ENCODE measurements at regions not wholly inside any gene's neighbourhood (a gene's known extent, or its start where the extent isn't known, plus 50 kb on each side); places are given as distances from the start of the nearest gene placed in this dataset.

- TF ChIP-seq CTCF (IDR thresholded peaks at IDR 0.05 in 4 of 5, conservative IDR thresholded peaks at IDR 0.05 in 1 of 5) = peak in 3 of 5 experiments; percentile 33 to 43 (median 38)
- TF ChIP-seq POLR2A (IDR thresholded peaks at IDR 0.05) = no peak
- Histone ChIP-seq H3K4me1 (peaks cover 3 to 11% of the 10 kb centered on the region in 2 donors), H3K9me3 (no peaks in the 10 kb centered on the region), H3K27ac (no peak overlapping the region), H3K27me3 (no peaks in the 10 kb centered on the region), H3K4me3 (no peak overlapping the region), H3K36me3 (no peaks in the 10 kb centered on the region)
- ATAC-seq (peak in 1 of 2 donors; percentile 45), DNase-seq (no peak)
- in situ Hi-C loops (cut with MboI; ENCODE audit: low sequenced_read_pairs in 4 of 4) = loop anchor here in 2 of 4 donors (10.0 to 25.0 kb wide), 2 partner anchors 247 to 299 kb away; partner anchors contain the start of gene JADE1 (in 1 of the 2)
- intact Hi-C loops (cut with DNase I; ENCODE audit: low total_unique reads) = loop anchor here (5.0 kb wide), 1 partner anchor 297 kb away; no protein-coding TSS in a partner anchor
Observed at GRCh38 chr4:128565565-128566186, 243.8 kb upstream of the JADE1 start.

DNA sequence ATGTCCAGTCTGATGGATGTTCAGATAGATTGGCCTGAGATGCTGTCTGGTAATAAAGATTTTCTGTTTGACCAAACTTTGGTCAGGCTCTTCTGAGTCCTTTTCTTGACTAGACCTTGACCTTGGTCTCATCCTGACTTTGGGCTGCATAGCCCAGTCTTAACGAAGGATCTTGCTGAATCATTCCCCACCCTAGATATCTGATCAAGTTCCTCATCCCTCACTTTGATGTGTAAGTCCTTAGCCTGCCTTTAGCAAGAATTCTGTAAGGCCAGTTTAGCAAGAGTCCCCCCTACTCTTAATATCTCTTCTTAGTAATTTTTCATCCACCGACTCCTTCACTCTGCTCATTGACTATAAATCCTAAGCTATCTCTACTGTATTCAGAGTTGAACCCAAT lies 244.4 kb upstream of the JADE1 start:
- Histone ChIP-seq H3K4me3 (no peak overlapping the region), H3K27ac (no peak overlapping the region), H3K27me3 (no peaks in the 10 kb centered on the region), H3K9me3 (no peaks in the 10 kb centered on the region), H3K4me1 (peaks cover 3 to 11% of the 10 kb centered on the region in 2 donors), H3K36me3 (no peaks in the 10 kb centered on the region)
- in situ Hi-C loops (cut with MboI; ENCODE audit: low sequenced_read_pairs in 4 of 4) (loop anchor here in 2 of 4 donors (10.0 to 25.0 kb wide), 2 partner anchors 247 to 300 kb away; partner anchors contain the start of gene JADE1 (in 1 of the 2)), intact Hi-C loops (cut with DNase I; ENCODE audit: low total_unique reads) (loop anchor here (5.0 kb wide), 1 partner anchor 297 kb away; no protein-coding TSS in a partner anchor)
- no peak for DNase-seq
- TF ChIP-seq CTCF (IDR thresholded peaks at IDR 0.05 in 4 of 5, conservative IDR thresholded peaks at IDR 0.05 in 1 of 5) = no peak
- TF ChIP-seq POLR2A (IDR thresholded peaks at IDR 0.05) = no peak
- ATAC-seq = no peak

DNA sequence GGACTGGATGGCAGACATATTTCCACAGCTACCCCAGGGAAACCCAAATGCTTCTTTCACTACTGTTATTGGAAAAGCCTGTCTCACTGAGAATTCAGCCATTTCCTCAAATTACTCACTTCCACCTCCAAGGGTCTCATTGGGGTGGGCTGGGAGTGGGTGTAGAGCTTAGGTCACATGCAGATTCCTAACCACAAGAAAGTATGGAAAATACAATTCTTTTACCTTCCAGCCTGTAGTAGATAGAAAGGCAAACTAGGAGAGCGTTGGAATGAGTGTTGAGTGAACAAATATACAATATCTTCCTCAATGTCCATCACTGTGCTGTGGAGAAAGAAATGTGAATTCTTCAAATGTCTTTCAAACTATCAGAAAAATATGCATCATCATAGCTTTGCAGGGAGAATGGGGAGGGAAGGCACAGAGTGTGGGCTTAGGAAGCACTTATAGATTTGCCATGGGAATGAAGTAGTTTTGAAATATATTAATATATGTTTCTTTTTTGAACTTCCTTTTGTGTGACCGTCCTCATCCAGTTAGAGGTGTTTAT lies 245.3 kb upstream of the JADE1 start:
- in situ Hi-C loops (cut with MboI; ENCODE audit: low sequenced_read_pairs in 4 of 4) = loop anchor here in 2 of 4 donors (10.0 to 25.0 kb wide), 2 partner anchors 248 to 301 kb away; partner anchors contain the start of gene JADE1 (in 1 of the 2)
- Histone ChIP-seq H3K4me3 (no peak overlapping the region), H3K36me3 (no peaks in the 10 kb centered on the region), H3K9me3 (no peaks in the 10 kb centered on the region), H3K4me1 (peaks cover 5 to 12% of the 10 kb centered on the region in 2 donors), H3K27ac (no peak overlapping the region), H3K27me3 (no peaks in the 10 kb centered on the region)
- DNase-seq (no peak), ATAC-seq (no peak)
- TF ChIP-seq CTCF (IDR thresholded peaks at IDR 0.05 in 4 of 5, conservative IDR thresholded peaks at IDR 0.05 in 1 of 5) (no peak), POLR2A (IDR thresholded peaks at IDR 0.05) (no peak)
- intact Hi-C loops (cut with DNase I; ENCODE audit: low total_unique reads) = no loop called here

DNA sequence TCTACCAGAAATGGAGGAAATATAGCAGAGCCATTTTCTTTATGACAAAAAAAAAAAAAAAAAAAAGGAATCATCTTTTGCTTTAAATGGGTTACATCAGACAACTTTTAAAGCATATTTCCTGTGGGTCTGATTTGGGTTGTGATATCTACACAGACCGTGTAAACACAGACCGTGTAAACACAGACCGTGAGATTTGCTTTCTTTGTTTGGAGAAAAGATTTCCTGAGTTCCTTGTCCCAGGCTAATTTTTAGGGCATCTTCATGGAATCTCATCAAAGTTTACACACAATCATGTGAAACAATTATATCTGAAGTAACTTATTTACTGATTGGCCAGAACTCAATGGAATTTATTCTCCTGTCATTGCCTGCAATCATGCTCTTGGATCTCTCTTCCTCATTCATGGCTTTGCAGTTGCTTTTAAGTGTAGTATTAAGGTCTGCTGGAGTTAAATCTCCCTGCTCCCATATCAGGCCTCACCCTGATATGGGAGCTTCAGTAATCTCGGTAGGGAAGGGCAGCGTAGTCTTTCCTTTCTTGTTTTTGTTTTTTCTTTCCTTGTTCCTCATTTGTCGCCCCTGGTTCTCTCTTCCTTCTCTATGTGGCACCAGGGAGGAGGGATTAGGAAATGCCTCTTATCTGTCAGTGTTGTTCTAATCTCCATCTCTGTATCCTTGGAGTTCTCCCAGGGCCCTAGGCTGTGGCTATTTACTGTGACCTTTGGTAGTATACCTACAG lies 248.6 kb upstream of the JADE1 start:
- no peak overlapping the region for H3K4me3 ChIP-seq
- H3K36me3 ChIP-seq = no peaks in the 10 kb centered on the region
- peaks cover 9 to 13% of the 10 kb centered on the region in 2 donors for H3K4me1 ChIP-seq
- in situ Hi-C loops (cut with MboI; ENCODE audit: low sequenced_read_pairs in 4 of 4) (loop anchor here in 2 of 4 donors (10.0 to 25.0 kb wide), 2 partner anchors 251 to 304 kb away; partner anchors contain the start of gene JADE1 (in 1 of the 2)), intact Hi-C loops (cut with DNase I; ENCODE audit: low total_unique reads) (no loop called here)
- H3K27me3 ChIP-seq = no peaks in the 10 kb centered on the region
- no peak for TF ChIP-seq POLR2A (IDR thresholded peaks at IDR 0.05)
- no peak for TF ChIP-seq CTCF (IDR thresholded peaks at IDR 0.05 in 4 of 5, conservative IDR thresholded peaks at IDR 0.05 in 1 of 5)
- no peaks in the 10 kb centered on the region for H3K9me3 ChIP-seq
- no peak for ATAC-seq
- no peak for DNase-seq
- no peak overlapping the region for H3K27ac ChIP-seq

Data from gastrocnemius medialis (tissue), 4 donors.